ENCODE measurements at regions not wholly inside any gene's neighbourhood (a gene's known extent, or its start where the extent isn't known, plus 50 kb on each side); places are given as distances from the start of the nearest gene placed in this dataset.

DNA sequence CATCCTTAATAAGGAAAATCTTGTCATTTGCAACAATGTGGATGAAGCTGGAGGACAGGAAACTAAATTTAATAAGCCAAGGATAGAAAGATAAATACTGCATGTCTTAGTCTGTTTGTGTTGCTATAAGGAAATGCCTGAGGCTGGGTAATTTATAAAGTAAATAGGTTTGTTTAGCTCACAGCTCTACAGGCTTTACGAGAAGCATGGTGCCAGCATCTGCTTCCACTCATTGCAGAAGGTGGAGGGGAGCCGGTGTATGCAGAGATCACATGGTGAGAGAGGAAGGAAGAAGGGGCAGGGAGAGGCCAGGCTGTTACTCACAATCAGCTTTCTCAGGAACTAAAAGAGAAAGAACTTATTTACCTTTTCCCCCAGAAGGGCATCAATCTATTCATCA lies 118.9 kb upstream of the SMLR1 start:
- TF ChIP-seq POLR2AphosphoS5 (IDR thresholded peaks at IDR 0.05; ENCODE audit: borderline replicate concordance, low read depth, low read length) (peak; percentile 38; the same call in 1 of the 2 replicates), EZH2 (IDR thresholded peaks at IDR 0.05) (no peak)
